ENCODE measurements at regions not wholly inside any gene's neighbourhood (a gene's known extent, or its start where the extent isn't known, plus 50 kb on each side); places are given as distances from the start of the nearest gene placed in this dataset.
A peak's percentile ranks its signal among the peaks of the same experiment; 100 is the strongest.
"Not testable (repeated sequence)": the region's sequence is repeated elsewhere in the genome, so short reads cannot be mapped to it uniquely, and the experiment has no call there.

DNA sequence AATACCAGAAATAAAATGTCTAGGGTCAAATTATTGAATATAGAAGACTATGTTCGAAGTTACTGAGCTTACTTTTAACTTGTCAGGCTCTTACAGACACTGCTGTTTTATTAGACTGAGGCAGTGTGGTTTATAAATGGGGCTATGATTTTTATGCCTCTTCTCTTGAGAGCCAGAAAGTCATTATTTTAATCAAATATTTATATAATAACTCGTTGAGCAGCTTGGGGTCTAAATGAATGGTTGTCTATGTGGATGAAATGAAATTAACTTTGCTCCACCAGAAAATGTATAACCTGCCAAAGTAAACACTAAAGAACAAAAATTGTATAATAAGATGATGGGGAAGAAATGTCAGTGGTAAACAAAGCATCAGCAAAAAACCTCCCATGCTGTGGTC, 175.6 kb upstream of the THSD7A start:
- DNase-seq = no peak

DNA sequence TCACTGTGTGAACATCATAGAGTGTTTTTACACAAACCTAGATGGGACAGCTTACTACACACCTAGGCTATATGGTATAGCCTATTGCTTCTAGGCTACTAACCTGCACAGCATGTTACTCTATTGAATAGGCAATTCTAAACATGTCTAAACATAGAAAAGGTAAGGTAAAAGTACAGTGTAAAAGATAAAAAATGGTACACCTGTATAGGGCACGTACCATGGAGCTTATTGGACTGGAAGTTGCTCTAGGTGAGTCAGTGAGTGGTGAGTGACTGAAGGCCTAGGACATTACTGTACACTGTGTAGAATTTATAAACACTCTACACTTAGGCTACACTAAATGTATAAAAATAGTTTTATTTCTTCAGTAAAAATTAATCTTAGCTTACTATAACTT, 182.0 kb upstream of the THSD7A start:
- no peak for DNase-seq

DNA sequence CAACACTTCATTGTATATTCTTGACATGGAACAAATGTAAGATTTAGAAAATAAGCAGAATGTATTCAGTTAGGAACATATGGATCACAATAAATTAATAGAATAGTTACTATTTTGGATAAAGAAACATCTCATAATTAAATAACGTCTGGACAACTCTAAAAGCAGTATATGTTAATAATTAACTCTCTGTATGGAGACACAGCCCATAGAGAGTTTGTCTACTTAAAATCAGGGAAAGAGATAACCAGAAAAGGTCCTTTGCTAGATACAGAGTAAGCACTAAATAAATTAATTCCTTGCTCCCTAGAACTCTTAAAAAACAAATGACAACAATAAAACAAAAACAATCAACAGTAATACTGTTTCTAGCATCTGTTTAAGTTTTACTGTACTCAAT, 184.4 kb upstream of the THSD7A start:
- no peak for DNase-seq

DNA sequence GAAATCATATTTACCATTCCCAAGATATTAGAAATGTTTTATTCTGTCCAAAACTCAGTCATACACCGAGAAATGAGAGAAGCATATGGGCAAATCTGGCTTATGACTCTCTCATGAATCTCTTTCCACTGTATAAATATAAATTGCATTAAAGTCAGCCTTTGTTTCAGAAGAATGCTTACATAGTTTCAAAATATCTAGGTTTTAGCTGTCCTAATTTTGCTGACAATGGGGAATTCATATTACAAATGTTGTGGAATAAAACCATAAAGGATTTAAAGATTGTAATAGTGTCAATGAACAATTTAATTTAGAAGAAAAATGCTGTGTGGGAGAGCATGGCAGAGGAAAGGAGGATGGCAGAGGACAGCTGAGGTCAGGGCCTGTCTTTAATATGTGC, 185.0 kb upstream of the THSD7A start:
- no peak for DNase-seq

DNA sequence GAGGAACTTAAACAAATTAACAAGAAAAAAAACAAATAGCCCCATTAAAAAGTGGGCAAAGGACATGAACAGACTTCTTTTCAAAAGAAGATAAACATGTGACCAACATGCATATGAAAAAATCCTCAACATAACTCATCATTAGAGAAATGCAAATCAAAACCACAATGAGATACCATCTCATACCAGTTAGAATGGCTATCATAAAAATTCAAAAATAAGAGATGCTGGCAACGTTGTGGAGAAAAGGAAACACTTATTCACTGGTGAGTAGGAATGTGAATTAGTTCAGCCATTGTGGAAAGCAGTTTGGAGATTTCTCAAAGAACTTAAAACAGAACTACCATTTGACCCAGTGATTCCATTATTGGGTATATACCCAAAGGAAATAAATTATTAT, 189.1 kb upstream of the TMEM106B start:
- DNase-seq = not testable (repeated sequence)

DNA sequence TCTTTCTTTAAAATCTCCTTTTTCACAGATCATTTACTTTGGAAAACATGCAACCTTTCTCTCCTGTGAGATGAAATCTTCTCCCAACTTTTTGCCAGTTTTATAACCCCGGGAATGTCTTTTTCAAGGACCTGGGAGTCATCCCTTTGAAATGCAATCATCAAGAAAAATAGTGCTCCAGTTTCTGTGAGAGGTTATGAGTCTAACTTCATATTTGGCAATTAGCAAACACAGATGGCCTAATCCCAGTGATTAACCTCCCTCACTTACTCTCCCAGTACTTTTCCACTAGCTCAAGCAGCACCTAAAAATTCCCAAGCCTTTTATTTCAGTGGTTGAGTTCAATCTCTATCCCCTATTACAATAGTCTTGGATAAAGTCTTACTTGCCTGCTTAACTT, 185.8 kb upstream of the TMEM106B start:
- no peak for DNase-seq

DNA sequence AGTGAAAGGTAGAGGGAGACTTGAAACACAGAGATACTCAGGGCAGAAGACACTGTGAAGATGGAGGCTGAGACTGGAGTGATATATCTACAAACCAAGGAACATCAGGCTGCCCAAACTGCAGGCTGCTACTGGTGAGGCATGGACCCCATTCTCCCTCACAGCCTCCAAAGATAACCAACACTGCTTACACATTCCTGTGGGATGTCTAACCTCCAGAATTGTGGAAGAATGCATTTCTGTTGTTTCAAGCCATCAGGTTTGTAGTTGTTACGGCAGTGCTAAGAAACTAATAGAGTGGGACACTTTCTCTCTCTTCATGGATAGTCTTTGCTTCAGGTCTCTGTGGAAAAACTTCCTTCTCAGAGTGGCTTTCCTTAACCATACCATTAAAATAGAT, 182.6 kb upstream of the TMEM106B start:
- DNase-seq = no peak

DNA sequence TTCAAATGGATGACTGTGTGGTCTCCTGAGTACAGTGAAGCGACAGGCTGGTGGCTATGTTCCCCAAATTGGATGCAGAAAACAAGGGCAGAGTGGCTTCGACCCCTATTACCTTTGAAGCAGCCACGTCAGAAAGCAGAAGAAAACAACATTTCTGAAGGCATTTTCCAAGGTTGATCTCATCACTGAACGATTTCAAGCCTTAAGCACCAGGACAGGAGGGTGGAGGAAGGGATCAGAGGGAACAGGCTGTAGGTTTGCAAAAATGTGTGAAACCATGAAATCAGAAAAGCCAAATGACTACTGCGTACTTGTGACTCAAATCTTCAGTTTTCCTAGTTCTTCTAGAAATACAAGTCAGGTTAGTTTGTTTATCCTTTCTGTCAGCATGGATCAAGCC, 181.0 kb upstream of the TMEM106B start:
- DNase-seq = no peak

DNA sequence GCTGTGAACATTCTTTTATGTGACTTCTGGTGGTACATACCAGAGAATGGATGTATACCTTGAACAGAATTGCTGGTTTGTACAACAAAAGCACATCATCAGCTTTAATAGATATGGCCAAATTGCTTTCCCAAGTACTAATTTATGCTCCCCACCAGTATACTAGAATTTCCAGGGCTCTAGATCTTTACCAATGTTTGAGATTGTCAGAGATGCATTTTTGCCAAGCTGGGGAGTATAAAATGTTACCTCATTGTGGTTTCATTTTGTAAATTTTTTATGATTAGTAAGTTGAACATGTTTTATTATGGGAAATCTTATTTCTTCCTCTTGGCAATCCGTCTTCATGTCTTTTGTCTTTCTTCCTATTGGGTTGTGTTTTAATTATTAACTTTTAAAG, 179.9 kb upstream of the TMEM106B start:
- no peak for DNase-seq

DNA sequence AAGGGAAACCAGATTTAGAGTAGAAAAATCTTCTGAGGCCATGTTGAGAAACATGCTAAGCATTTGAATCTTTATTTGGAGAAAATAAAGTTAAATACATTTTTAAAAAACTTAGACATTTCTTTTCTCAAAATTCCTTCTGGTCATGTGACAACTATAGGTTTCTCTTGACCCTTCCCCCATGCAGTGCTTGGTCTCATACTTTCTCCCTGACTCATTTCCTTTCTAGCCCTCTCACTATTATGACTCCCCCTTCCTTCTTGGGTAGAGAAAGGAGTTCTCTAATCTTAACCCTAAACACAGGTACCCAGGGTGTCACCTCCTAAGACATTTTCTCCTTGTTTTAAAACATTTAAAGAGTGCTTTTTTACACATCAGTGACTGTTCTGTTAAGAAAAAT, 179.5 kb upstream of the TMEM106B start:
- DNase-seq = no peak

DNA sequence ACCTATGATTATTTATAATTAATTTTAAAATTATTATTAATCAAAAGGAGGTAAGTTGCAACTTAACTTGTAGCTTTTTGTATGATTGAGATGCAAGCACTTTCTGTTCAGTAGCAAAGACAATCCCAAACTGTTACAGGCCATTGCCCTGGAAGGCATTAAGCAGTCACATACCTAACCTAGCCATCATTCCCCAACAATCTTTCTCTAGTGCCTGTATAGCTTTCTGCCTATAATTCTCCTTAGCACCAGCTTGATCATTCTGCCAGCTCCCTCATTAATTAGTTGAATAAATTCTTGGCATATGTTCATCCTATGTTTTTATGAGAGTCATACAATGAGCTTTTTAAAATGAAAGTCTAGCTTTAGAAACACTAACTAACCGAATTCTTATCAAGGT, 178.9 kb upstream of the TMEM106B start:
- DNase-seq = no peak

DNA sequence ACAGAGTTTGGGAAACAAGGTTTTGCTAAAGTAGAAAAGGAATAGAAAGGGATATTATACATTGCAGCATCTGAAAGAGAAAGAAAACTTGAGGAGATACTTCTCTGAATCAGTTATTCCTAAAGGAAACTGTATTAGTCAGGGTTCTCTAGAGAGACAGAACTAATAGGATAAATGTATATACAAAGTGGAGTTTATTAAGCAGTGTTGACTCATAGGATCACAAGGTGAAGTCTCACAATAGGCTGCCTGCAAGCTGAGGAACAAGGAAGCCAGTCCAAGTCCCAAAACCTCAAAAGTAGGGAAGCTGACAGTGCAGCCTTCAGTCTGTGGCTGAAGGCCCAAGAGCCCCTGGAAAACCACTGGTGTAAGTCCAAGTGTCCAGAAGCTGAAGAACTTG, 167.6 kb upstream of the TMEM106B start:
- not testable (repeated sequence) for DNase-seq

DNA sequence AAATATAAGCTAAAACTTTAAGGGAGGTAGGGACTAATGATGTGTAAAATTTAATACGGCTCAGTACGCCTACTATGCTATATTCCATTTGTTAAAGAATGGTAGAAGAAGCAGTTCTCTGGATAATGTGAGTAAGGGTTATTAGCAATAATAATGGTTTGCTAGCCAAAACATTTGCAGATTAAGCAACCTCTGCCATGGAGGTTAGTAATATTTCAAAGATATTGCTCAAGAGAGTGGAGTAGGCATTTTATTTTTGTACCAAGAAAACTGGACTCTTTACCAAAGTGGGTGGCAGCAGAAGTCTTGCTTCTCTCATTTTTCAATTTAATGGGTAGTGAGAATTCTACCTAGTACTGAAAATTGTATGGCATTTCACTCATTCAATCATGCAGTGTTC, 158.9 kb upstream of the TMEM106B start:
- DNase-seq = no peak

DNA sequence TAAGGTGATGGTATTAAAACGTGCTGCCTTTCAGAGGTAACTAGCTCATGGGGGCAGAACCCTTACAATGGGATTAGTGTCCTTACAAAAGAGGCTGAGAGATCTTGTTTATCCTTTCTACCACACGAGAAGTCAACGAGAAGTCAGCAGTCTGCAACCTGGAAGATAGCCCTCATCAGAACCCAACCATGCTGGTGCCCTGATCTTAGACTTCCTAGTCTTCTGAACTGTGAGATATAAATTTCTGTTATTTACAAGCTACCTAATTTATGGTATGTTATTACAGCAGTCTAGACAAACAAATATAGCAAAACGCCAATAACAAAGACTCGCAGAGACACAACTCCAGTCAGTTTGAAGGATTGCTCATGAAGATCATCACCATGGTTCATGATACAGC, 157.5 kb upstream of the TMEM106B start:
- no peak for DNase-seq

DNA sequence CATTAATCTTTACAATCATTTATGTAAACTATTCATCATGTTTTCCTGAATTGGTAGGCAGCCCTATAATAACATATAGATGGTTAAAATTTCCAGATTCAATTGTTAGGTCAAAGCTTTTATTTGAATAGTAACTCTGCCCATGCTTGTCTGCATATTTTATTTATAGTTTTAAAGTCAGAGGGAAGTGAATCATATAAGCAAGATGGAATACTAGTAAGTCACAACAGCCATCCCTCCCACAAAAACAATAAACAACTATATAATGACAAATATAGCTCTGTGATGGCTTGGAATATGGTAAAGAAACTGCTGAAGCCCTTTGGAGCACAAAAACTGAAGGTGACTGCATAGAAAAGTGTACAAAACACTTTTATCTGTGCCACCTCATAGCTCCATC, 156.3 kb upstream of the TMEM106B start:
- DNase-seq = no peak

DNA sequence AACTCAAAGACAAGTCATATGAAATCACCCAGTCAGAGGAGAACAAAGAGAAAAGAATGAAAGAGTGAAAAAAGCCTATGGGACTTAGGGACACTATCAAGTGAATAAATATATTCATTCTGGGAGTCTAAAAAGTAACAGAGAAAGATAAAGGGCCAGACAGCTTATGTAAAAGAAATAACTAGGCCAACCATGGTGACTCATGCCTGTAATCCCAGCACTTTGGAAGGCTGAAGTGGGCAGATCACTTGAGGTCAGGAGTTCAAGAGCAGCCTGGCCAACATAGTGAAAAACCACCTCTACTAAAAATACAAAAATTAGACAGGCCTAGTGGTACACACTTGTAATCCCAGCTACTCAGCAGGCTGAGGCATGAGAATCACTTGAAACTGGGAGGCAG, 154.7 kb upstream of the TMEM106B start:
- DNase-seq = no peak

DNA sequence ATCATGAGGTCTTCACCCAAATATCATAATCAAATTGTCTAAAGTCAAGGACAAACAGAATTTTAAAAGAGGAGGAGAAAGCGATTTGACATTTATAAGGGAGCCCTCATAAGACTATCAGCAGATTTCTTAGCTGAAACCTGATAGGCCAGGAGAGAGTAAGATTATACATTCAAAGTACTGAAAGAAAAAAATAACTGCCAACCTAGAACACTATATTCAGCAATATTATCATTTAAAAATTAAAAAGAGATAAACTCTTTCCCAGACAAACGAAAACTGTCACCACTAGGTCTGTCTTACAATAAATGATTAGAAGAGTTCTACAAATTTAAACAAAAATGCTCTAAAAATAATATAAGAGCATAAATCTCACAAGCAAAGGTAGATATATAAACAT, 154.1 kb upstream of the TMEM106B start:
- DNase-seq = no peak

DNA sequence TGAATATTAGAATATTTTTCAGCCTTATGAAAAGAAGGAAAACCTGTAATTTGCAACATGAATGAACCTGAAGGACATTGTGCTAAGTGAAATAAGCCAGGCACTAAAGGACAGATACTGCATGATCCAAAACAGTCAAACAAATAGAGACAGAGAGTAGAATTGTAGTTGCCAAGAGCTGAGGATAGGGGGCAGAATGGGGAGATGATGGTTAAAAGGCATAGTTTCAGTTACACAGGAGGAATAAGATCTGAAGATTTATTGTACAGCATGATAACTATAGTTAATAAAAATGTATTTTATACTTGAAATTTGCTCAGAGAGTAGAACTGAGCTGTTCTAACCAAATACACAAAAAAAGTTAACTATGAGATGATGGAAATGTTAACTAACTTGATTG, 149.0 kb upstream of the TMEM106B start:
- no peak for DNase-seq

DNA sequence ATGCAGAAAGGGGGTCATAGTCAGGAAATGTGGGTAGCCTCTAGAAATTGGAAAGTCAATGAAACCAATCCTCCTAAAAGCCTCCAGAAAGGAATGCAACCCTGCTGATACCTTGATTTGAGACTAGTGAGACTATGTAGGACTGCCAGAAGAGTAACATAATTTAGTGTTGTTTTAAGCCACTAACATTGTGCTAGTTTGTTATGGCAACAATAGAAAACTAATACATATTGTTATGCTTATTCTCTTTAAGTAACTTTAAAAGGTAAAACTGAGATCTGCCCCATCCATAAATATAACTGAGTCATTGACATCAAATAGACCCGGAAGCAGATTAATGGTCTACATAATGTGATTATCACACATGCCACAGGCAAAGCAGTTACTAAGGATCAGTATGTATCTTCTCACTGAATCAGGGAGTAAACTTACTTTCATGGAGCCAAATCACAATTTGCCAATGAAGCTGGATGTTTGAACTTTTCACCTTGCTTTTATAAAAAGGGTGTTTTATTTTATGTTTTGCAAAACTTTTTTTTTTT, 146.4 kb upstream of the TMEM106B start:
- no peak for DNase-seq

DNA sequence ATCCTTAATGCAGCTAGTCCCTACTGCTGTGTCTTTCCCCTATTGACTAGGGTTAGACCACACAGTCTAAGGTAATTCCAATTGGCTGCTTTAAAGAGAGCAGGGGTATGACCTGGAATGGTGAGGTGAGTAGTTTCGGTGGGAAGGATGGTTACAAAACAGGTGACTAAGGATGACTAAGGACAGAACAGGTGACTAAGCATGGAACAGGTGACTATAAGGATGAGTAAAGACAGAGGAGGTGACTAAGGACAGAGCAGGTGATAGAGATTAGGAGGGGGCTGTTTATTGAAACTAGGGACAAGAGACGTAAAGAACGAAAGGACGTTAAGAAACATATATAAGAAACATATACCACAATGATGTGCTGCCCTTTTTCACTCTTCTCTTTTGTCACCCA, 145.1 kb upstream of the TMEM106B start:
- no peak for DNase-seq

DNA sequence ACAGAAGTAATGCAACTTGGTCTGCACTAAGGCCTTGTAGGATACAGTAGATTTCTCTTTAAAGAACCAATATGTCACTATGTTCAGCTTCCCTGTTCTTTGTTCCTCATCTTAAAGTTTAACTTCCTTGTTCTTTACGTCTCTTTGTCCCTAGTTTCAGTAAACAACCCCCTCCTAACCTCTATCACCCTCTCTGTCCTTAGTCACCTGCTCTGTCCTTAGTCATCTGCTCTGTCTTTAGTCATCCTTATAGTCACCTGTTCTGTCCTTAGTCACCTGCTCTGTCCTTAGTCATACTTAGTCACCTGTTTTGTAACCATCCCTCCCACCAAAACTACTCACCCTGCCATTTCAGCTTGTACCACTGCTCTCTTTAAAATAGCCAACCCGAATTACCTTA, 144.6 kb upstream of the TMEM106B start:
- DNase-seq = no peak

DNA sequence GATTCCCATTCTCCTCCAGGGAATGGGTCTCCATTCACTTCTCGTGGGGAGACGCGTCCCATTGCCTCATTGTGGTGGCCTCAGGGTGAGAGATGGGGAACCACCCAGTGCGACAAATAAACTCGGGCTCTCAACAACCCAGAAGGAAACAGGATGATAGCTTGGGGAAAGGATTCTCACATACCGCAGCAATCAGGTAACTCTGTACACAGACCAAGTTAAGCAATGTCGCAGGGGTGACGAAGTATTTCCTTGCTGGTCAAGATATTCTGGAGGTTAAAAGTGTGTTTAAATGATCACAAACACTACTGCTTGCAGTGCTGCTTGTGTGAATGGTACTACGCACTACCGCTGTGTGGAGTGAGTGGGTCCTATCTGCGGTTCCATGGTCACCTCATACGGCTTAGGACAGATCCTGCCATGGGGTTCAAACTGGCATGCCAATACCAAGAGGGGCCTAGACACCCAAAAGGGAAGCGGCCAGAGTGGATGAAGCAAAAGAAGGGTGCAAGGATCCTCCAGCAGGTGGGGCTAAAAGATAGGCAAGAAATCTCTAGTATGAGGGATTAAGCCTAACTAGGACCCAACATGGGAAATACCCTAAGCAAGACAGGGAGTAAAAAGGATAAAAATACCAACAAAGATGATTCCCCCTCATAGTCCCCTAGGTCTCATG, 143.8 kb upstream of the TMEM106B start:
- DNase-seq = peak; percentile 67

DNA sequence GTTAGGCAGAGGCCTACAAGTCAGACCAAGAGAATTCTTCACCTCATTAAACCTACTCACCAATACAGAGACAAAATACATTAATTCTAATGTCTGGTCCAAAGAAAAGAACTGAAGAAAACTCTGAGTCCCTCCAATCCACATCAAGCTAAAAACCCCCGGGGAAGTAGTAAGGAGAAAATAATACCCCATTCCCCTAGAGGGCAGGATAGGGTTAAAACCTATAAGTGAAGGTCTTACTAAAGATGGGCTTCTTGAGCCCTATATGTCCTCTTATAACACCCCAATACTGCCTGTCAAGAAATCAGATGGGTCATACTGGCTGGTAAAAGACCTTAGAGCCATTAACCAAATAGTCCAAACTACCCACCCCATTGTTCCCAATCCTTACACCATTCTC, 141.3 kb upstream of the TMEM106B start:
- DNase-seq = no peak

DNA sequence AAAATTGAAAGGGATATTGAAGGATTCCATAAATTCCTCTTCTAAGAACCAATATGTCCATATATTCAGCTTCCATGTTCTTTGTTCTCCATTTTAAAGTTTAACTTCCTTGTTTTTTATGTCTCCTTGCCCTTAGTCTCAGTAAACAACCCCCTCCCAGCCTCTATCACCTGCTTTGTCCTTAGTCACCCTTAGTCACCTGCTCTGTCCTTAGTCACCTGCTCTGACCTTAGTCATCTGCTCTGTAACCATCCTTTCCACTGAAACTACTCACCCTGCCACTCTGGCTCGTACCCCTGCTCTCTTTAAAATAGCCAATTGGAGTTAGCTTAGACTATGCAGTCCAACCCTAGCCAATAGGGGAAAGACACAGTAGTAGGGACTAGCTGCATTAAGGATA, 136.2 kb upstream of the TMEM106B start:
- DNase-seq = no peak

DNA sequence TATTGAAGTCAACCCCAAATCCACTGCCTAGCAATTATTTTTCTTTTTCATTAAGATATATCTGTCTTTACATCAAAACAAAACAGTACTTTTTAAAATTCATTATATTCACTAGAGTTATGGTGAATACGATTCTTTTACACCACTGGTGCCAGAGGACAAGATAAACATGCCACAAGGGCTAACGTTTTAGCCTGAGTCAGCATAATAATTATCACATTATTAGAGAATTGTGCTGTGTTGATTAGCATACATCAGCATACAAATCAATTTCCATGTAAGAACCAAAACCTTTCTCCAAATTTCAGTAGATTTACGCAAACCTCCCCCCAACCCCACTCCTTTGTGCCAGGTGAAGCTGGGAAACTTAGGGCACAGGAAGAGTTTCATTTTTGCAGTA, 131.1 kb upstream of the TMEM106B start:
- no peak for DNase-seq

DNA sequence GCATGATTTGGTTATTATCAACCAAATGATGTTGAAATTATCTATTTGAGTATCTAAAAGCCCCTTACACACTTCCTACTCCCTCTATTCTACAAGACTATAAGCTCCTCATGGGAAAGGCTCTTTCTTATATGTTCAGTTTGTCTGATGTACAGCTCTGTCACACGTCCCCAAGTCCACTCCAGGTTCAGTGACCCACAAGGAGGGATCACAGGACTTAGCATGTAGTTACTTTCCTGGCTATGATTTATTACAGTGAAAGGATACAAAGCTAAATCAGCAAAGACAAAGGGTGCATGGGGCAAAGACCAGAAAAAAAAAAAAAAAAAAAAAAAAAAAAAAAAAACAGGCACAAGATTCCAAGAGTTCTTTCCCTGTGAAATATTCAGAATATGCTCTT, 125.6 kb upstream of the TMEM106B start:
- no peak for DNase-seq

Measured in CD4-positive, alpha-beta T cell treated with Interleukin-6 for 4 hours (primary cell).